ENCODE measurements at regions not wholly inside any gene's neighbourhood (a gene's known extent, or its start where the extent isn't known, plus 50 kb on each side); places are given as distances from the start of the nearest gene placed in this dataset.

- H2AFZ ChIP-seq (ENCODE audit: low read length), result no peak overlapping the region
- WGBS, 2 experiments (ENCODE audit: extremely low coverage in 1 of 2, insufficient coverage in 1 of 2, insufficient read length in 1 of 2, insufficient replicate concordance in 2 of 2, low coverage in 1 of 2, low lambda C conversion rate in 2 of 2, missing lambda C conversion rate in 1 of 2), result 85% methylated on average over 7 of the region's 7 CpGs; no CpG with 5 or more reads in 1 of the 2 experiments
- no peak for TF ChIP-seq CHD1 (IDR thresholded peaks at IDR 0.05; ENCODE audit: low read depth, low read length)
- TF ChIP-seq CTBP2 (IDR thresholded peaks at IDR 0.05; ENCODE audit: borderline replicate concordance, insufficient read depth, insufficient read length, low read length), result no peak
- TF ChIP-seq KDM5A (IDR thresholded peaks at IDR 0.05; ENCODE audit: low read length), result no peak
- no peak for TF ChIP-seq RBBP5 (IDR thresholded peaks at IDR 0.05; ENCODE audit: borderline replicate concordance, low read depth, low read length)
These were observed 57.2 kb upstream of the NLK start for GRCh38 chr17:27985306-27985705.

More at GRCh38 chr17:27985306-27985705, 57.2 kb upstream of the NLK start:
- Histone ChIP-seq H2BK5ac (ENCODE audit: low read depth, low read length) (no peak overlapping the region), H3K9ac (replicated peaks in 1 of 4; ENCODE audit: extremely low read depth in 1 of 4, low read depth in 3 of 4, low read length in 3 of 4) (no peak overlapping the region), H2AK5ac (ENCODE audit: low read depth, low read length) (no peak overlapping the region; the same call in 1 of the 2 replicates), H3K27ac (ENCODE audit: low read depth, low read length) (no peak overlapping the region), H2BK15ac (ENCODE audit: low read length) (0 out of 2 replicates have a peak overlapping the region, but pooled peaks have one; percentile 26), H4K91ac (replicated peaks; ENCODE audit: insufficient read length, low read length) (no peak overlapping the region), H3K79me1 (ENCODE audit: low read depth, low read length) (no peaks in the 10 kb centered on the region), H3K4me3 (ENCODE audit: extremely low read depth in 1 of 4, insufficient read depth in 2 of 4, low read depth in 3 of 4, low read length in 4 of 4) (no peak overlapping the region), H3K9me3 (ENCODE audit: insufficient read depth in 2 of 2, low read depth in 1 of 2, low read length in 1 of 2) (no peaks in the 10 kb centered on the region), H4K8ac (ENCODE audit: extremely low read depth, insufficient read depth, low read length) (no peak overlapping the region), H4K20me1 (replicated peaks in 1 of 2; ENCODE audit: control insufficient read depth in 1 of 2, insufficient read depth in 2 of 2, low read length in 2 of 2) (no peaks in the 10 kb centered on the region), H3K23me2 (ENCODE audit: low read depth, low read length) (no peaks in the 10 kb centered on the region), H2BK20ac (ENCODE audit: low read length) (no peak overlapping the region), H3K23ac (ENCODE audit: insufficient read length) (no peak overlapping the region), H3K79me2 (ENCODE audit: control insufficient read depth in 1 of 2, insufficient read depth in 2 of 2, low read length in 2 of 2) (no peaks in the 10 kb centered on the region), H3K27me3 (replicated peaks in 1 of 4; ENCODE audit: control insufficient read depth in 3 of 4, extremely low read depth in 1 of 4, insufficient read depth in 3 of 4, low read length in 3 of 4) (no peaks in the 10 kb centered on the region; a peak in 1 of 7 replicates), H2BK120ac (replicated peaks; ENCODE audit: low read depth, low read length) (no peak overlapping the region), H3K36me3 (ENCODE audit: control insufficient read depth in 2 of 4, insufficient read depth in 4 of 4, low read length in 3 of 4) (no peaks in the 10 kb centered on the region), H3K4ac (replicated peaks; ENCODE audit: insufficient read length, low read depth, low read length) (no peak overlapping the region), H3K4me1 (replicated peaks in 1 of 4; ENCODE audit: control insufficient read depth in 3 of 4, insufficient read depth in 4 of 4, low read length in 3 of 4) (peaks cover 0 to 4% (median 0%) of the 10 kb centered on the region in 4 experiments; a peak in 2 of 7 replicates), H4K5ac (ENCODE audit: insufficient read length, low read depth, low read length) (no peak overlapping the region), H3K18ac (ENCODE audit: extremely low read depth, low read length) (no peak overlapping the region), H3K4me2 (ENCODE audit: insufficient read depth in 1 of 2, low read depth in 2 of 2, low read length in 2 of 2) (no peak overlapping the region), H3K56ac (replicated peaks; ENCODE audit: insufficient read length, low read depth, low read length) (no peak overlapping the region), H3K14ac (ENCODE audit: insufficient read length) (no peak overlapping the region), H2BK12ac (ENCODE audit: low read depth, low read length) (no peak overlapping the region)
- no peak for DNase-seq (ENCODE audit: low read depth in 1 of 2, low spot score in 2 of 2)
- no peak for FAIRE-seq
- CTCF ChIA-PET (ENCODE audit: partially characterized antibody), result interaction anchor here (0.9 to 1.1 kb wide), 3 partner anchors 9 to 25 kb away, joined by 3 to 4 read pairs (median 3); no protein-coding TSS in a partner anchor
- POLR2A ChIA-PET (ENCODE audit: partially characterized antibody), result interaction anchor here (0.7 kb wide), 1 partner anchor 32 kb away, joined by 5 read pairs; no protein-coding TSS in a partner anchor
